GM18870 (cell line): ENCODE measurements at regions not wholly inside any gene's neighbourhood (a gene's known extent, or its start where the extent isn't known, plus 50 kb on each side); places are given as distances from the start of the nearest gene placed in this dataset.

ENCODE experiments used
- ATAC-seq: cut with Tn5 transposase; IDR thresholded peaks from one replicate; pipeline ENCODE4 v1.9.1; 2021; ENCODE audit warnings: moderate library complexity; ENCODE audit not compliant: unreplicated experiment

DNA sequence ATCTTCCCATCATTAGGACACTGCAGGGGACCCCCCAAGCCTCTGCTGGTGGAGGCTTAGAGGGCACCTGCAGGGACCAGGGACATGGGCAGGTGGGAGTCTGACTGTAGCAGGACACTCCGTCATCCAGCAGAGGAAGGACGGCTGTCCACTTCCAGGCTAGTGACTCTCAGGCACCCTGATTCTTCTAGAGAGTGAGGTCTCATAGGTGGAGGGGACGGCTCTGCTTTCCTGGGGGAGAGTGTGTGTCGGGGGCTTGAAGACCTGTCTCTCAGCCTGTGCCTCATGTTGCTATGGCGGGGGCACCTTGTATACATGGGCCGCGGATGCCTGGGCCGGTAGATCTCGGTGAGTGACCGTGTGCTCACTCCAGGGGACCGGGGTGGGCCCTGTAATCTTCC lies 1116.6 kb downstream of the BRD1 start:
- no peak for ATAC-seq

DNA sequence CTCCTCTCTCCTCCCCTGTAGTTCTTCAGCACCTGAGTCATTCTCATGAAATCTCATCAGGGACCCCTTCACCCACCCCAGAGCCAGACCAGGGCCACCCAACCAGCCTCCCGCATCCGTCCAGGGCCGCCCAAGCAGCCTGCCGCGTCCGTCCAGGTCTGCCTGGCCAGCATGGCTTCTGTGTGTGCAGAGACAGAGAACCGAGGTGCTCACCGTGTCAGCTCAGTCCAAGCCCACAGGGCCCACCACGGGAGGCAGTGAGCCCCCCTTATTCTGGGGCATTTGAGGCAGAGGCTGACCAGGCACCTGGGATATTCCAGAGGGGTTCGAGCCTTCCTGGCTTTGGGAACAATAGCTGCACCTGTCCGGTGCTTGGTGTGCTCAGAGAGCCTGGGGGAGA lies 1117.3 kb downstream of the BRD1 start:
- ATAC-seq: no peak

DNA sequence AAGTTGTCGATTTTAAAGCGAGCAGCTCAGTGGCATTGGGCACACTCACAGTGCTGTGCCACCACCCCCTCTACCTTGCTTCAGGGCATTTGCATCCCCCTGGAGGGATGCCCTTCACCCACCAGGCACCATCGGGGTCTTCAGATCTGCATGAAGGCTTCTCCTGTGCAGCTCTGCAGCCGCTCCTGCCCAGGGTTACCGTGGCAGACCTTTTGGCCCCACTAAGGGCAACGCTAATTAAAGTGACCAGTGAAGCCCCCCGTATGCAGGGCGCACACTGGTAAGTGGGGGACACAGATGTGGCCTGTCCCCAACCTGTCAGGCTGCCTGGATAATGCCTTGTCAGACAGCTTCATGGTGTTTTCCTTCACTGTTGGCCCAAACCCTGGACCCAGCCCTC lies 1117.7 kb downstream of the BRD1 start:
- no peak for ATAC-seq

DNA sequence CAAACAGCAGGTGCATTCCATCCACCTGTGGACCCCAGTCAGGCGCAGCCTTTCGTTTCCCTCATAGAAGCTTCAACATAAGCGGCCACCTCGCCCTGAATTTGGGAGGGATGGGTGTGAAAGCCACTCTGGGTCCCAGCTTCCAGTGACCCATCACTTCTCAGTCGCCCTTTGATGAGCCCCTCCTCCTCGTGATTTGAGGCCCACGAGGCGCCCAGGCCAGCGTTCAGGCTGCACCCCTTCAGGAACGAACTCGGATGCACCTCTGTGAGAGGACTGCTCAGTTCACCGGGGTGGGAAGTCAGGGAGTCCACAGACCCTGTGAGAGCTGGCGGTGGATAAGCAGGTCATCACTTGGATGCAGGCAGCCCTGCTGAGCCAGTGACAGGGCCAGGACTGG lies 1118.2 kb downstream of the BRD1 start:
- no peak for ATAC-seq

DNA sequence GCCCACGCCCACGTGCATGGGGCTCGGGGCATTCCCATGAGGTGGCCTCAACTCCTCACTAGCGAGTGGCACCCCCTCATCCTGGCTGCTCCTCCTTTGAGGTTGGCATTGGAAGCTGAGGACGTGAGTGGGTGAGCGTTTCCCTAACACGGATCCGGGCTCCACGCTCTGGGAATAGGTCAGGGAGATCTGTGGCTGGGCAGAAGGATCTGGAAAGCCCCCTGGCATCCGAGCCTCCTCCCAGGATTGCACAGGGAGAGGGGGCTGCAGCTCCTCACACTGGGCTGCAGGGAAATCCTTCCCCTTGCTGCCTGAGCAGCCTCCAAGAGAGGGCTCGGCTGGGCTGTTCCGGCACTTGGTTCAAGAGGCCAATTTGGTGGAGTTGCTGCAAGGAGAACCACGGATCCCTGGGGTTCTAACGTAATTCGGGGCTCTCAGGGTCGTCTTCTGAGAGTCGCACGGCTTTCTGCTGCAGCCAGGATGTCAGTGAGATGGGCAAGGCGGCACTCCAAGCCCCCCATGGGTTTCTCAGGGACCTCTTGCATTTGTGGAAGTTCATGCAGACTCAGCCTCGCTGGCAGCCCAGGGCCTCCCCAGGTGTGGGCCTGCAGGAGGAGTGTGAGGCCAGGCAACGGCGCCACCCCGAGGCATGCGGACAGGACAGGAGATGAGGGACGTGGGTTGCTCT lies 1119.0 kb downstream of the BRD1 start:
- no peak for ATAC-seq

DNA sequence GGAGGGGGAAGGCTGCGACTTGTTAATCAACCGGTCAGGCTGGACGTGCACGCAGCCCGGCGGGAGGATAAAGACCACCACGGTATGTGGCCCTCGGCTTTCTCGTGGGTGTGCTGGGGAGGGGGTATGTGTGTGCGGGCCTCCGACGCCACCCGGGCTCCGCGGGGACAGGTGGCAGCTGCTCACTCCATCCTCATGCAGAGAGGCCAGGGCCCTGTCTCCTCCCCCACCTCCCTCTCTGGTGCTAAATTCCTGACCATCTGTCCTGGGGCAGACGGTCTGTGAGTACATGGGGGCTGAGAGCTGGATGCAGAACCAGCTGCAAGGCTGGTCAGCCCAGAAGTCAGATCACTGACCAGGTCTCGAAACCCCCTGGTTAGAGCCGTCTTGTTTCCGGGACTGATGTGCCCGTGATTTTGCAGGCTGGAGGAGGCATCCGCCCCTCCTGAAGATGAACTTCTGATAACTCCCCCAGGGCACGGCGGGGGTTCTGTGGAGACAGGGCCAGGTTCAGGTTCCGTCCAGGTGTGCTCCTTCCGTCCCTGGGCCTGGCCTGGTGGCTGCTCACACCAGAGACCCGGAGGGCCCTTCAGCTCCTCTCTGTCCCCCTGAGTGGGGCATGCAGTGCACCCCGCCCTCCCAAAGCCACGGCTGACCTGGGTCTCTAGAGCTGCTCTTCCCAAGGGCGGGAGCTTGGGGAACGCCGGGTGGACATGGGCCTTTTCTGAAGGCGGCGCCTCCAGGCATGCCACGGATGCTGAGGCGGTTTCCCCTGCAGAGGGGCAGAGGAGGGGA lies 1119.7 kb downstream of the BRD1 start:
- no peak for ATAC-seq

DNA sequence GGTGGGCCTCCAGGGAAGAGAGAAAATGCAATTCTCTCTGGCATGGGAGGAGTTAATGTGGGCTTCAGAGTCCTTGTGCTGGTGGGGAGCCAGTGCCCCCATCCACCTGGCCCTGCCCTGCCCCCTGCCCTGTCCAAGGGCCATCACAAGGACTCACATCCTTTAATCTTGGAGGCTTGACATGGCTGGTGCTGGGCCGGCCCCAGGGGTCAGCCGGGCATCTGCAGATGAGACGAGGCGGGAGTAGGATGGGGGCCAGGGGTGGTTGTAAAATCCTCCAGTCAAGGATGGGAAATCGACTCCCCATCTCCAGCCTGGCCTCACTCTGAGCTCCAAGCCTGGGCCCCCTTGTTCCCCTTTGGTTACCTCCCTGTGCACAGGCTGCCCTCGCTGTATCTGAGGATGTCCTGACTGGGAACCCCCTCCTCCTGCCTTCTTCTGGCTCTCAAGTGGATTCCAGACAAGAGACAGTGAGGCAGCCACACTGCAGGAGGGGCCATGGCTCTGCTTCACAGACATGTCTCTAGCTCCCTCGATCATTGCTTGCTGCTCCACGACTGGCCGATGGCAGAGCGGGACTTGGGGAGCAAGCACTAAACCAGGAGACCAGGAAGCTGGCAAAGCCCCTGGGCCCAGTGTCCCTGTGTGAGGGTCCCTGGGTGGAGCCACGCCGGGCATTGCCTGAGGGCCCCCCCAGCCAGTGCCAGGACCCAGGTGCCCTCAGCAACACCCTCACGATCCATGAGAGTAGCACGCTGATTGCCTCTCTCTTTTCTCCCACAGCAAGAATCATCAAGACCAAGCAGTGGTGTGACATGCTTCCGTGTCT lies 1120.5 kb downstream of the BRD1 start:
- ATAC-seq: no peak

DNA sequence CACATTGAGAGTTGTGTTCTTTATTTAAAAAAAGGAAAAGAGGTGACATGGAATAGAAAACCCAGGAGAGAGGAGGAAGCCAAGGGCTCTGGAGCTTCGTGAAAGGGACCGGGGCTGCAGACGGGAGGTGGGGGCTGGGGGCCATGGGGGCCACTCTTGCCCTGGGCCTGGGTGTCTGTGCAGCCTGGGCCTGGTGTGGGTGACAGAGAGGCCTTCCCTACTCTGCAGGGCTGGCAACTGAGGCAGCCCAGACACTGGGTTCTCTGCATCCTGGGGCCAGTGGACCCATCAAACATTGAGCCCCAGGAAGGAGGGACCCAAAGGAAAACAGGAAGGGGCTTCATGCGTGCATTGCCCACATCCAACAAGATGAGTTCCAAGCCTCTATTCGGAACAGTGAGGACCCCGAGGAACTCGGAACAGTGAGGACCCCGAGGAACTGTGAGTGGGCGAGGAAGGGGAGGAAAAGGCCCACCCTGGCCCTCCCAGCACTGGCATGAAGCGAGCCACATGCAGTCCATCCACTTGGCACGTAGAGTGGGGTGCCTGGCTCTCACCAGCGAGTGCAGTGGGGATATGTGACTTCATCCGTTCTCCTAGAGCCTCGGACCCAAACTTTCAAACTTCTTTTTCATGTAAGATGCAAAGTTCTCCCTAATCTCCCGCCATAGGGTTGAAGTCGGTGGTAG lies 1121.6 kb downstream of the BRD1 start:
- no peak for ATAC-seq

DNA sequence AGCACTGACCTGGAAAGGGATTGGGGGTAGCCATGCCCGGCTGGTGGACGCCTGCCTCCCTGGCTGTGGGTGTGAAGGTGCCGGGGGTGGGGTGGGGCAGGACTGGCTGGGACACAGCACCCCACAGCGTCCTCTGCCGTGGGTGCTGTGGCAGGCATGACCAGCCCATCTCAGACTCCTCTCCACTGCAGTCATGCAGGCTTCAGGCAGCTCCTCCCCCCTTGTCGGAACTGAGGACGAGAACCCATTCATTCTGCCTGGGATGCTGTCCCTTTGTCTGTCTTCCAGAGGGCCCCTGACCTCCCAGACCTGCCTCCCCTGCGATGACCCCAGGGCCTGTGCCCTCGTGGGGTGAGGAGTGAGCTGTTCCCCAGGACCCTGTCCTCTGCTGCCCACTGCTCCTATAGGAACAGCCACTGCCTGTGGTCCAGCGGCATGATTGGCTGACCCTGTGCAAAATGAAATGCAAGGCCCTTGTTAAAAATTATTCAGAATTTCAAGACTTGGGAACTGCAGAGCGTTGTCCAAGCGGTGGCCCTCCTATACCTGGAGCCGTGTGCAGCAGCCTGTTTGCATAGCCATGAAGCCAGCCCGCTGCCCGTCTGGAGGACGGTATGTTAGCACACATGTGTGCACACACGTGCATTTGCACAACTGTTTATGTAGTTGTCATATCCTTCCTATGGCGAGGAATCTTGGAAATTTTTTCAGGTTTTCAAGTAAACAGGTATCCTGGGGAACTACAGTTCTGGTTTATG lies 1122.3 kb downstream of the BRD1 start:
- ATAC-seq: no peak

DNA sequence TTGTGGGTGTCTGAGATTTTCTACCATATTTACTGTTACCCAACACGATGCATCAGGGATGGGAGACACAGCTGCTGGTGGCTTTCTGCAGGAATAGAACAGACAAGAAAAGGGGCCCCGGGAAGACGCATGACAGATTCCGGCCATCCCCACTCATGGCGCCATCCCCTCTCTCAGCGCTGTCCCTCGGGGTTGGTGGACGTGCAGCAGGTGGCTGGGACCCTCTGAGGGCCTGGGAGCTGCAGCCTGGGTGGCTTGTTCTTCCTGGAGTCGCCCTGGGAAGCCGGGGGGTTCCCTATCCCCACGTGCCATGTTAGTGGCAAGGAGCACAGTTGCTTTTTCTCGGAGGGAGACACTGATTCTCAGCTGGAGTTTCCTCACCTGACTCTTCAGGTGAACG lies 1123.3 kb downstream of the BRD1 start:
- ATAC-seq: no peak

DNA sequence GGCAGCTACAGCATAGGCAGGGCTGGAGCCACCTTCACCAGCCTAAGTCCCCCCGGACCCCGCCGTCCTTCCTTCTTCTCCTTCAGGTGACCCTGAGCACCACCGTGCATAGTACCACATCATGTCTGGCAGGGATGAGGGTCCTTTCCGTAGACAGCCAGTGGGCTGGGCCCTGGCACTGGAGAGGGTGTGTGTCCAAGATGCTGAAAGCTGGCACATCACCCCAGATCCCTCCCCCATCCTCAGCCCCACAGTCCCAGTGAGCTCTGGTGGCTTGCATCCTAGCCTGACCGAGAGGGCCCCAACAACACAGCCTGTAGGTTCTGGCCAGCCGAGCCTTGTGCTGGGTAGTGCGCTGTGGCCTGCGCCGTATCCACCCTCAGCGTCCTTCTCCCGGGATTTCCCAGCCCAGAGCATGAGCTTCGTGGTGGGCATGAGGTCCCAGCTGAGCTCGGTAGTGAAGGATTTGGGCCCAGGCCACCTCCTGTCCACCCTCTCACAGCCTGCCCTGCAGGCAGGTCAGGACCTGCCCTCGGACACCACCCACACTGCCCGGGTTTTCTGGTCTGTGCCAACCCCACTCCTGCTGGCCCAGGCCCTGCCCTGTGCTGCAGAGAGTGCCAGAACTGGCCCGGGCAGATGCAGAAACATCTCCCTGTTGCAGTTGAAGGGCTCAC lies 1124.3 kb downstream of the BRD1 start:
- no peak for ATAC-seq

DNA sequence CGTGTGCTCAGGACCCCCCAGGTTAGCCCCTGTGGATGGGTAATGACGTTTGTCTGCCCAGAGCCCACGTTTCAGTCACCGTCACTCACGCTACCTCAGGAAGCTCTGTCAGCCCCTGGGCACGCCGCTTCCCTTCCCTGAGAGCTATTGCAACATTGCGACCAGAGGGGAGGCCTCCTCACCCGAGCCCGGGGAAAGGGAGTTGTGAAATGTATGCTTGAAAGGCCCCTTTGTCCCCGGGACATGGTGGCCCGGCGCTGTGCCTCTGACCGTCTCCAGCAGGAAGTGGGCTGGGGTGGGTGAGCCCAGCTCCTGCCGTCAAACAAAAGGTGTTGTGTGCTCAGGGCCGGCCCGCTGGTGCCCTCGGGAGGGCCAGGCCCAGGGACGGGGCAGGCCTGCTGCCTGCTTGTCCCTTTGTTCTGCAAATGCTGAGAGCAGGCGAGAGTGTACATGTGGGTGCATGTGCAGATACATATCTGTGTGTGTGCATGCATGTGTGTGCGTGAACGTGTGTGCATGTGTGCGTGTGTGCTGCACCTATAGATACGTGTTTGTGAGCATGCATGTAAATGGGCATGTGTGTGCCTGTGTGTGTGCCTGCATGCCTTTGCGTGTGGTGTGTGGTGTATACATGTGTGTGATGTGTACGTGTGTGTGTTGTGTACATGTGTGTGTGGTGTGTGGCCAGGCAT lies 1125.0 kb downstream of the BRD1 start:
- ATAC-seq: no peak

DNA sequence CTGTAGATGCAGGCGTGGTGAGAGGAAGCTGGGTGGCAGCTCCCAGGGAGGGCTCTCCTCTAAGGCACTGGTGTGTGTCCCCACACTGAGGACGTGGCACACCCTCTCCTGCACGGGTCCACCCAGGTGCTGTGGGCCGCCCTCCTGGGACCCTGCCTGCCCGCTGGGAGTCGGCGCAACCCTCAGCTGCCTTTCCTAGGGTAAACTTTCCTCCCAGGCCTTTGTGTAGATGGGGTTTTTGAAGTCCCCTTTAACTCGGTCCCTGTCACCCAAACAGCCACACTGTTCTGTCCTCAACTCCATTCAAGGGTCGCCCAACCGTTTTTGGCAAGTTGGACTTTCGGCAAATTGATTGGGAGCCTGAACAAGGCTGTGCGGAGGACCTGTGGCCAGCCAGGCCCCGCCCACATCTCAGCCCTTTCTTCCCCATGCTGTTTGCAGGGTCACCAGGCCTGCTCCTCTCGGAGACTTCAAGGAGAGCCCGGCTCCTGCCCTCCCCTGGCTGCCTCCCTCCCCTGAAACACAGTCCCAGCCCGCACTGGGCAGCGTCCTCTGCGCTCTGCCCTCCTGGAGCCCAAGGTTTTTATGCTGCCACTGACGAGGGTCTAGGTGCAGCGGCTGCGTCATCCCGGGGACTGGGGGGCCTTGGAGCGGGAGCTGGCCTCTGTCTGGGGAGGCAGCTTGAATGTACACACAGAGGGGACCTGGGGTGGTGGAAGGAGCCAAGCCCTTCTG lies 1126.2 kb downstream of the BRD1 start:
- ATAC-seq: no peak

DNA sequence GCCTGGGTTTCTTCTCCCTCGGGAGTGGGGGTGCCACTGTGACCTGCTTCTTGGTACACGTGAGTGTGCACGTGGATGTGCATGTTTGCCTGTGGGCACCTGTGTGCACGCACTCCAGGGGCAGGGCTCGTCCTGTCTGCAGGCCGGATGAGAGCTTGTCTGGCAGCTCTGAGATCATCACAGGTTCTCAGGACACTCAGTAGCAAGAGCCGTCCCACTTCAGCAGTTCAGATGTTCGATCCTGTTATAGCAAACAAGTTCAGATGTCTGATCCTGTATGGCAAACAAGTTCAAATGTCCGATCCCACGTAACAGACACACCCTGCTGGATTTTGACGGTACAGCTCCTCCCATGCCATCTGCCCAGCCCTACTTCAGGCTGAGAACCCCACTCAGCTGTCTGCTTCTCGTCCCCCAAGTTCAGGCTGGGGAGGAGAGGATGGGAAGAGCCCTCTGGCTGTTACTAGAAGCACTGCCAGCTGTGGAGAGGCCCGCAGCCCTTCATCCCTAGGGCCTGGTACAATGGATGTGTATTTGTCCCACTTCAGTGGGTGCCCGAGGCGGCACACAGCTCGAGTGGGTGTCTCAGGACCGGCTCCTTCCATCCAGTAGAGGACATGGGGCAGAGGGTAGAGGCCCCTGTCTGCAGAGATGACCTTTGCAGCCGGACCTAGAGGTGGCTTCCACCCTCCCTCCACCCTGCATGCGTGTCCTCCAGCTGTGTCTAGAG lies 1126.9 kb downstream of the BRD1 start:
- no peak for ATAC-seq

DNA sequence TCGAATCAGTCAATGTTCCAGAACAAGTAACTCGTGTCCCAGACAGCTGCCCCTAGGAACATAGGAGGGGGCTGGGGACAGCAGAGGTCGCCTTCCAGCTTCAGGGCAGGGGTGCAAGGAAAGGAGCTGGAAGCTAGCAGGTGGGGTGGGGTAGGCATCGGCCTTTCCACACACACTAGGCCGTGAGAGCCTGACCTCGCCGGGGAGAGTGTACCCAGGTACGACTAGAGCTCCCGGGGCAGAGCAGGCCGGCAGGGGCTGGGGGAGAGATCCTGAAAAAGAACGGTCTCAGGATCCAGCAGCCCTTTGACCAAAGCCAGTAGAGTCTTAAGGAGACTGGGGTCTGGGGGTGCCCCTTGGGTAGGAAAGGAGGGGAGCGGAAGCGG lies 1127.5 kb downstream of the BRD1 start:
- no peak for ATAC-seq

DNA sequence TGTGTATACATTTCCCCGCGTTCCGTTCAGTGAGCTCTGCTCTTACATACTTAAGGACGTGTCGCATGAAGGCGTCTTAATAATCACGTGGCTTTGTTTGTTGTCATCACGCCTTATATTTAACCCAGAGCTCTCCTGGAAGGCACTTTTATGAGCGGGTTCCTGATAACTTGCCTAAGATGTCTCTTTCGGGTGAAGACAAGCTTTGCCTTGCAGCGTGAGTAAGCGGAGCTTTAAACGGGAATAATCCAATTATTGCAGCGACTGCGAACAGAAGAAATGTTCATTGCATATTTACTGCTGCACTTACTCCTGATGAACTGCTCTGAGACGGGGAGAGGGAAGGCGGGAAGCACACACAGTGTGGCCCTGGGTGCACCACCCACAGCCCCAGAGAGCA lies 1128.2 kb downstream of the BRD1 start:
- no peak for ATAC-seq

DNA sequence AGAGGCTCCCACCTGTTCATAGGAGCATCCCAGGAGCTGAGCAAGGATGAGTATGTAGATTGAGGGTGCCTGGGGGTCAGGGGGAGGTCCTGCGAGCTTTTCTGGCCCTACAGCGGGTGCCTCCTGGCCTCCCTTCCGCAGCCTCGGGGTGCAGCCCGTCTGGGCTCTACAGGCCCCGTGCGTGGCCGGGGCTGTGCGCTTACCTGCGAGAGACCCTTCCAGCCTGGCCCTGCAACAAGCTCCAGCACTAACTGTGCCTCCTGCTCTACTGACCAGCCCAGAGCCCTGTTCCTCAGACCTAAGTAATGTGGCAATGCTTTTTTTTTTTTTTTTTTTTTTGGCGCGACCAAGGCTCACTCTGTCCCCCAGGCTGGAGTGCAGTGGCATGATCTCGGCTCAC lies 1129.1 kb downstream of the BRD1 start:
- no peak for ATAC-seq

DNA sequence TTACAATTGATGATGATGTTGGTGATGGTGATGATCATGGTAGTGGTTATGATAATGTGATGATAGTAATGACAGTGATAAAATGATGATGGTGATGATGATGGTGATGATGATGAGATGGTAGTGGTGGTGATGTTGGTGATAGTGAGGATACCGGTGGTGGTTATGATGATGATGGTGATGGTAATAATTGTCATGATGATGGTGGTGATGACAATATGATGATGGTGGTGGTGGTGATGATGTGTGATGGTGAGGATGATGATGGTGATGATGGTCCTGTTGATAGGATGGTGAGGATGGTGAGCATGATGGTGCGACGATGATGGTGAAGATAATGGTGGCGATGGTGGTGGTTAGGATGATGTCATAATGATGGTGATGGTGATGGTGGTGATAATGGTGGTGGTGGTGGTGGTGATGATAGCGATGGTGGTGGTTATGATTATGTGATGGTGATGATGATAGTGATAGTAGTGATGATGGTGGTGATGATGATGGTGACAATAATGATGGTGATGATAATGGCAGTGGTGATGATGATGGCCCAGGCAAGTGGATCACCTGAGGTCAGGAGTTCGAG lies 1129.9 kb downstream of the BRD1 start:
- ATAC-seq: no peak
